HG02798 (cell line): ENCODE measurements at regions not wholly inside any gene's neighbourhood (a gene's known extent, or its start where the extent isn't known, plus 50 kb on each side); places are given as distances from the start of the nearest gene placed in this dataset.
A peak's percentile ranks its signal among the peaks of the same experiment; 100 is the strongest.

Source experiments
- ATAC-seq: cut with Tn5 transposase; IDR thresholded peaks from one replicate; pipeline ENCODE4 v1.9.1; 2021; ENCODE audit warnings: mild to moderate bottlenecking; ENCODE audit not compliant: unreplicated experiment, poor library complexity

DNA sequence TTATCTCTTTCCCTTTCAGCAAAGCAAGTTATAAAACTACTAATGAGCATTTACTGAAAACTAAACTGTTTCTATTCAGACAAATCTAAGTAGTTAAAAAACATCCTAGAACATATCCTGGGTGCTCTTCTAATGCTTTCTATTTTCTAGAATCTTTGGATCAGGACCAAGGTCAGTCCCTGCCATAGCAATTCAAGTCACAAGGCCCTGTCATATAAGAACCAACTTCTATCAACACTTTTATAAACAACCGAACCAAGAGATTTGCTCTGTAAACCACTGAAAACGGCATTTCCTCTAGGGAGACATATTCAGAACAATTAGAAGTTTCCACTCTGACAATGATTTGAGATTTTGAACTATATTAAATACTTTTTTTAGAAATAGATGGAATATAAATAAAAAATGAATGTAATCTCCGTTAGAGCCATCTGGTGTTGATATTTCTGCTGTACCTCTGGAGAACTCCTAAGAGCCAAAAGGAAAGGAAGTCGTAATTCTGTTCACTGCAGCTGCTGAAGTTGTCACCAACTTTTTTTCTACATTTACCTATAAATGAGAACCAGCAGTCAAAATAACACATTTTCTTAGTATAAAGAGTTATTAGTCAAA lies 51.4 kb upstream of the LGSN start:
- ATAC-seq = no peak

DNA sequence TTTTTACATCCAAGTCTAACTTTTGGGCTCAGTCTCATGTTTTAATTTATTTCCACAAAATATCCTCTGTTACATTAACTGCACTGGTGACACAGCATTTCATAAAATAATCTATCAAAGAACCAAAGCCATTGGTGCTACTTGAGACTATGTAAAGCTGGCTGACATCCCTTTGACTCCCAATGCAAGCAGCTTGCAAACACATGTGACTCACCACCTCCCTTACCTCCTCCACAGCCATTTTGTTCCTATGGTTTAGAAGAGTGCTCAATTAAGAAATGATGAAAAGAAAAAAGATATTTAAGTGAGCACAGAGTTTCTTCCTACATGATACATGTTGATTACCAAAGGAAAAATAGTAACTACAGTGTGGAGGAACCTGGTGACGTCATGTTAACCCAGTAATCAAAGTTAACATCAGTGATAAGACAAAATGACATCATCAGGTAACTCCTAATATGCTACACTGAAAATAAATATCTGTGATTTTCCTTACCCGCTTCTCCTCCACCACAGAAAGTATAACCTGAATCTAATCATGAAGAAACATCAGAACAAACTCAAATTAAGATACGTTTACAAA lies 53.3 kb upstream of the LGSN start:
- no peak for ATAC-seq

DNA sequence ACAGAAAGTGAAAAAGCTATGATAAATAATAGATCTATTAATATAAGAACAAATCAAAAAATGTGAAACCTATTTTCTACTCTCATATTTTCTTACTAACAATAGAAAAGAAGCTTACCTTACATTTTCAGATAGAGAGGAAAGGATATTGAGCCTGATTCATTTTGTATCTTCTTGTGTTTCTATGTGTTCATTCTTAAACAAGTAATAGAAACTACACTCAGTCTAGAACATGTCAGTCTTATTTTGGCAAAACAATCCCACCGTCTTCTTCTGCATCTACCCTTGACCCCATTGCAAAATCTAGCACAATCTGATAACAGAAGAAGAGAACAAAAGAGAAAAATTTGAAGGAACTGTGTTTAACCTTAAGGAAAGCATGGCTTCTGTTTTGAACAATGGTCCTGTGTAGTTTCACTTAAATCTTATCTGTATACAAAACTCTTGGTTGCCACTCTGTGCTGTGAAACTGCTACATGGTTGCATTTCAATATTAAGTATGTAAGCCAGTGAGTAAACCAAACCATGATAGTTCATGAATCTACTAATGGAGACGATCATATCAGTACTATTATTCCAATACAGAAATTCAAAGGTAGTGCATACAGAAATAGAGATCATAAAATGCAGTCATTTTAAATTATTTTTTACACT lies 69.5 kb upstream of the LGSN start:
- peak; percentile 63 for ATAC-seq

DNA sequence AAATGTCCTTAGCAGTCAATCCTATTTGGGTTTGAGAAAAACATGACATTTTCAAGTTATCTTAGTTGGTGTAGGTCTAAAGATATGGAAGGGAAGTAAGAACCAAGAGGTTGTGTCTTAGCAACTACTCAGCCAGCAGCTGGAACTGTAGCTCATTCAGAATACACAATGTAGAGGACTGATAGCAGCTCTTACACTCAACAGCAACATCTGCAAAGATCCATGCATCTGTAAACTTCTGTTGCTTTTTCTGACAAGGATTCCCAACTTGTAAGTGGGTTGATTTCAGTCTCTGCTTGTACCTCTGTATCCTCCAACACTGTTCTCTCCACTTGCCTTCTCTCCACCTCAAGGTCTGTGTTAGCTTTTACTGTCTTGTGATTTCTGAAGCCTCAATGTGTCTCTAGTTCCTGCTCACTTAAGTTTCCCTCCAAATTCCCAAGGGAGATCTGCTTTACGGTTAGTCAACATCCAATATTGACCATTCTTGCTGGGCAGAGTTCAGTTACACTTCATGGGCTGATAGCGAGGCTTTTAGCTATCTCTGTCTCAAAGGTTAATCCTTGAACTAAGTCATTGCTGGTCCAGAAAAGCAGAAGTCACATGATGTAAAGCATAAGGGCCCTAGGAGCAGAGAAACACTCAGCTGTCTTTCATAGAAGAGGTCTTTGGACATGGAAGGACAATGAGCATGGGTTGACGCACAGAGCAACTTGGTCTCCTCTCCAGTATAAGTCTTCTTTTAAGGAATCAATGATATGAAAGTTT lies 71.6 kb upstream of the LGSN start:
- ATAC-seq = no peak

DNA sequence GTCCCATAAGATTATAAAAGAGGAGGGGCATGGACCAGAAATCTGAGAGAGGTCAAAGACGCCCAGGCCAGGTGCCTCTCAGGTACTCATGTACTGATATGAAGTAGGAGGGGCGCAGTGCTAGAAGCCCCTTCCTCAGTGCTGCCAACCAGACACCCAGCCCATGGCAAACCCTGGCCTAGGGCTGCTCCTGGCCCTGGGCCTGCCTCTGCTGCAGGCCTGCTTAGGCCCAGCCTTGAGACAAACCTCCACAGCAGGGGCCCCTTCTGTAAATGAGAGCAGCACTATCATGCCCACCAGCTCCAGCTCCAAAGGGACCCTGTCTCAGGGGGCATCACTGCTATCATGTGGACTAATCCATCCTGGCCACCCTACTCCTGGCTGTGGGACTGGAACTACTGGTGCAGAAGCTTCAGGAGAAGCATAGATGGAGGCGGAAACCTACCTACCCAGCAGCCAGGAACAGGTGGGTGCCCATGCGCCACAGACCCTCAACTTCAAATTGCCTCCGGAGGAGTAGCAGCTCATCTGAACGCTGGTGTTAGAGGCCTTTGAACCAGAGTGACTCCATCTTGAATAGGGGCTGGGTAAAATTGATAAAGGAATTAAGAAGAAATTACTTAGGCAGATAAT lies 72.4 kb upstream of the LGSN start:
- no peak for ATAC-seq

DNA sequence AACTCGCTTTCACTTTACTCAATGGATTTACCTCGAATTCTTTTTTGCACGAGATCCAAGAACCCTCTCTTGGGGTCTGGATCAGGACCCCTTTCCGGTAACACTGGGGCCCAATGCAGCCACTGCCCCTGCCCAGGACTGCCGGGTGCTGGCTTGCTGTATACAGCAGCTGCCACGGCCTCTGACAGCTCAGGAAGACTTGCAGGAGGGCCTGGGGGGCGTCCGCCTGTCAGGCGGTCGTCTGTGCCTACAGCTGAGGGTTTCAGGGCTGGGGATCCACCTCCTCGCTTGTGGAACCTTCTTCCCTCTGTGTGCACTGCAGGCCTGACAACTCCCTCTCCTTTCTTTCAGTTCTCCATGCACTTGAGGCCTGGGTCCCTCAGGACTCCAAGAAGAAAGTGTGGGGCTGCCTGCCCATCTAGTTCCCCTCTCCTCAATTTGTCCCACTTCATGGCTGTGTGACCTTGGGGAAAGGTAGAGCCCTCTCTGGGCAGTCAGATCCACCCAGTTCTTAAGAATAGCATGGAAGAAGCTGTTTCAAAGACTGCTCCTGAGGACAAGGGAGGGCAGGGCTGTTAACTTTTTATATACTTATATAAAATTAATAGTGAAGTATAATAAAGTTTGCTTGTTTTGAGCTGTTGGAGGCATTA lies 75.0 kb upstream of the LGSN start:
- no peak for ATAC-seq

DNA sequence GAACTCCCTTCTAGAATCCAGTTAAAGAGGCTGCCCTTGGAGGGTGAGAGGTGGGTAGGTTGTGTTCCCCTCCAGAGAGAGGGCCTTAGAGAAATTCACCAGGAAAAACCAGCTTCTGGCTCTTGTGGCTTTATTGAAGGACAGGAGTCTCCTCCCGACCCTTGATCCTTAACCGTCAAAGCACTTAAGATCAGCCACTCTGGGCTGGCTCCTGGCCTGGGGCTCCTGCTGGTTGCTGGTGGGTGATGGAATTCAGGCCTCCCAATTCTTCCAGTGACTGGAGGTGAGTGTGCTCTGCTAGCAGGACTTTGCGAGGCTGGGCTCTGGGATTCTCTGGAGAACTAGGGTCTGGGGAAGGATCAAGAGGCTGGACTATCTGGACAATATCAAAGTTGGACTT lies 75.6 kb upstream of the LGSN start:
- ATAC-seq = no peak

DNA sequence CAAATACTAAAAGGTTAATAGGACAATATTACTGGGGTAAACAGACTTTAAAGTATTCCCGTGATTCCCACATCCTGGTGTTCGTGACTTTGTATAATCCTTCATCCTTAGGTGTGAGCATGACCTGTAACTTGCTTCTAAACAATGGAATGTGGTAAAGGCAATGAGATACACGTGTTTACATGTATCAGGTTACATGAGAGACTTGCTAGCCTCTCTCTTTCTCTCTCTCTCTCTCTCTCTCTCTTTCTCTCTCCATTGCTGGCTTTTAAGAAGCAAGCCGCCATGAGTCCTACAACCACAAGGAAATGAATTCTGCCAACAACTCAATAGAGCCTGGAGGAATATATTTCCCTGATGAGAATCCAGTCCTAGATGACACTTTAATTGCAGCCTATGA lies 83.9 kb upstream of the LGSN start:
- no peak for ATAC-seq

DNA sequence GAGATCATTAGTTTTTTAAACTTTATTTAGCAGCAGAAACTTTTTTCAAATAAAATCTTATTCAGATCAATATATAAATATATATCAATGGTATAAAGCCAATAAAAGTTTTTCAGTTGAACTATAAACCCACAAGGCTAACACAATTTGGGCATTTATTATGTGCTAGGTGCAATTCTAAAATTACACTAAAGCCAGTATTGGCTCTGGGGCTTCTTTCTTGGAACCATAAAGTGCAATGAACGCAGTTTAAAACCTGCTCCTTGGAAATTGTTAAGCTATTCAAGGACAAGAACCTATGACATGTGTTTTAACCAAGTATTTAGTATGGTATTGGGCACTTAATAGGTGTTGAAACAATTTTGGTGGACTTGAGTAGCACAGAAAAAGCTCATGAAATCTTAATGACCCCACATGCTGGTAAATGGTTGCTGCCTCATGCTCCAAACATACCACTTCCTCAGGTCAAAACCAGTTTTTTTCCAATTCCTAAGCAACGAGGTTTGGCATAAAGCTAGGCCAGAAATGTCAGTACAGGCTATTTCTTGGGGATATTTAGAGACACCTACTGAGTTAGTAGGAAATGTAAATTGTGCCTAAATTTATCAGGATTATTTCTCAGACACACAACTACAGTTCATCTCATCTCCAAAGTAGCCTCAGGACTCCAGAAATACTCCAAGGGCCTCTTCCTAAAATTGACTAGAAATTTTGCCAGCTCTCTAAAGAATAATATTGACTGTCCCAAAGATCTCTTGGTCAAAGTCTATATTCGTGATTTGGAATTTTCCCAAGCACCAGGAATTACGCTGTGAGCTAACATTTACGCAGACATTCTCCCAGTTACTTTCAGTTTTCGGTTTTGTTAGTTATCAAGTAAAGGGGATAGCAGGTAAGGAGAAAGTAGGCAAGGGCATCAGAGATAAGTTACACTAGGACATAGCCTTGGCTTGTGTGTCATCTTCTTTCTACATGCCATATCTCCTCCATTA lies 90.9 kb upstream of the LGSN start:
- no peak for ATAC-seq

DNA sequence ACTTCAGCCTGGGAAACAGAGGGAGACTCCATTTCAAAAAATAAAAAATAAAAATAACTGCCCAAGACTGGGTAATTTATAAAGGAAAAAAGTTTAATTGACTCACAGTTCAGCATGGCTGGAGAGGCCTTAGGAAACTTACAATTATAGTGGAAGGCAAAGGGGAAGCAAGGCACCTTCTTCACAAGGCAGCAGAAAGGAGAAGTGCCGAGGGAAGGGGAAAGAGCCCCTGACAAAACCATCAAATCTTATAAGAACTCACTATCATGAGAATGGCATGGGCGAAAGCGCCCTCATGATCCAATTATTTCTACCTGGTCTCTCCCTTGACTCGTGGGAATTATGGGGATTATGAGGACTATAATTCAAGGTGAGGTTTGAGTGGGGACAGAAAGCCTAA lies 95.5 kb upstream of the LGSN start:
- no peak for ATAC-seq

DNA sequence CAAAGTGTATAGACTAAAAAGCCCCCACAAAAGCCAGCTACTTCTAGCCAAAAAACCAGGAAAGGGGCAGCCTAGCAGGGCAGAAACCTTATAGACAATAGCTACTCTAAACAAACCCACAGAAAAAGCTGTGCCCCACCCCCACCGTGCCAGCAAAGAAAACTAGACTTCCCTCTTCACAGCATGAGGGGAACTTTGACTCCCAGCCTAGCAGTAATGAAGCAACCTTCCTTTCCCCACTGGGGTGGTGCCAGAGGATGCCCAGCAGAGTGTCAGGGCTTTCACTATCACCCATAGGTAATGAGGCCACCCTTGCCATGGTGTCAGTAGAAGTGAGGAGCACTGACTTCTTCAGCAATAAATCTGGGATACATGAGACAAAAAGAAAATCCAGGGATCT lies 99.0 kb upstream of the LGSN start:
- ATAC-seq = no peak

DNA sequence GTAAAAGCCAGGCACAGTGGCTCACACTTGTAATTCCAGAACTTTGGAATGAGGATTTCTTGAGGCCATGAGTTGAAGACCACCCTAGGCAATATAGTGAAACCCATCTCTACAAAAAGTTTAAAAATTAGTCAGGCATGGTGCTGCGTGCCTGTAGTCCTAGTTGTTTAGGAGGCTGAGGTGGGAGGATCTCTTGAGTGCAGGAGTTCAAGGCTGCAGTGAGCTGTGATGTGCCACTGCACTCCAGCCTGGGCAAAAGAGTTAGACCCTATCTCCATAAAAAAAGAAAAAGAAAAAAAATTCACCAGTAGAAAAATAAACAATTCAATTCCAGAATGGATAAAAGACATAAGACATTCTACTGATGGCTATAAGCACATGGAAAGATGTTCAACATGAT lies 104.9 kb upstream of the LGSN start:
- no peak for ATAC-seq

DNA sequence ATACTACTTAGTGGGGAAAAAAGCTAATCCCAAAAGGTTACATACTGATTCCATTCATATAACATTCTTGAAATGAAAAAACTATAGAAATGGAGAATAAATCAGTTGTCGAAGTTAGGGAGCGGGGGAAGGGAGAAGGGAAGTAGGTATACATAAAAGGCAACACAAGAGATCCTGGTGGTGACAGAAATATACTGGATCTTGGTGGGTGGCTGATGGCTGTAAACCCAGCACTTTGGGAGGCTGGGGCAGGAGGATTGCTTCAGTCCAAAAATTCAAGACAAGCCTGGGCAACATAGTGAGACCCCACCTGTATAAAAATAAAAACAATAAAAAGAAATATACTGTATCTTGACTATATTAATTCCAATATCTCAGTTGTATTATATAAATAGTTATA lies 105.7 kb upstream of the LGSN start:
- ATAC-seq = no peak

DNA sequence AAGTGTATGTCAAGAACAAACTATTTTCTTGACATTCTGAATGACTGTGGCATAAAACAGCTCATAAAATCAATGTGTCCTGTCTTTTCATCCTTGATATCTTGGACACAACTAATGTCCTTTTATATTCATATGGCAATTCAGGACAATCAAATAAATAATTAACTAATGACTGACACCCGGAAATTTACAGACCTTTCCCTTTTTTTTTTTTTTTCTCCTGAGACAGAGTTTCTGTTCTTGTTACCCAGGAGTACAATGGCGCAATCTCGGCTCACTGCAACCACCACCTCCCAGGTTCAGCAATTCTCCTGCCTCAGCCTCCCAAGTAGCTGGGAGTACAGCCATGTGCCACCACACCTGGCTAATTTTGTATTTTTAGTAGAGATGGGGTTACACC lies 107.1 kb upstream of the LGSN start:
- ATAC-seq = no peak

DNA sequence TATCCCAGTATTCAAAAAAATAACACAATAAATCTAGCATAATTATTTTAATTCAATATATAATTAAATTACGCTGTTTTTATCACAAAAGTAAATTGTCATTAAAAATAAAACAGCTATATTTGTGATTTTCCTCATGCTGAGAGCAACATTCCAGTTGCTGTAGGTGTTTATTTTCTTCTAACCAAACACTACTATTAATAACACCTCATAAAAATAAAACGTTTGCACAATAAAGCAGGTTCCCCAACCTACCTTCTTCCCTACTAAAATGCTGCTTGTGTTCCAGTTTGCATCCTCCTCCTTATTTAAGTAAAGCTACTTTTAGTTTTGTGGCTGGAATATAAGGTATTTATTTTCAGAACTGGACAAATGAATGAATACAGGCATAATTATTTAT lies 108.2 kb upstream of the LGSN start:
- ATAC-seq = no peak

DNA sequence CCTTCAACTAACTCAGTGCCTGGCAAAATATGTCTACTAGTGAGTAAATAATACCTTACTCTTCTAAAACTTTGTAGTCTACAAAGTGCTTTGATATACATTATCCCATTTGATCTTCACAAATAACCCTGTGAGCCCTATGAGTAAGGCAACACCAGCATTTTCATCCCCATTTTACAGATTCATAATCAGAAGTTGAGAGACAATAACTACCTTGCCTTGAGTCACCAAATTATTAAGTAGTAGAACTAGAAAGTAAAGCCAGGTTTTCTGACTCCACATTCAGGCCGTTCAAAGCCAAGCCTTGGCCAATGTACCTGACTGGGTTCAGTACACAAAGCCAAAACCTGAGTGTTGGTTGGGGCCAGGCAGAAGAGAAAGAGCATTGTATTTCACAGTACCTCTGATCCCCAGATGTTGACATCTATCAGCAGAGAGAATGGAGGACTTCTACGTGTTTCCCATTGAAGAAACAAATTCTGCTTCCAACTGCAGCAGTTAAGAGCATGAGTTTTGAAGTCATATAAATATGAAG lies 111.3 kb upstream of the LGSN start:
- no peak for ATAC-seq

DNA sequence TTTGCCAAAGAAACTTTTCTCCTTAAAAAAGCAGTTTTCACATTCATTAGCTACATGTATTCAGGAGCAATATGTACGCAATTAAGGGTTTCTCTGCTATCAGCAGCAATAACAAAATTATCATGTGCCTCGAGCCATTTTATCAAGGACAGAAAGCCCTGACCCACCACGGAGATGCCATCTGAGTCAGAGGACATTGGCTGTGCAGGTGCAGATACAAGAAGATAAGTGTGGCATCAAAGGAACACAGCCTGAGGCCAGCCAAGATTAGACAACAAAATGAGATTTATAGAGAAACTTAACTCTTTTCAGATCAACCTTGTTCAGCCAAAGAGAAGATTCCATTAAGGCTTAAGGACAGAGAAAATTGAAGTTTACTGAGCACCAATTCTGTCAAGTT lies 115.2 kb upstream of the LGSN start:
- no peak for ATAC-seq

DNA sequence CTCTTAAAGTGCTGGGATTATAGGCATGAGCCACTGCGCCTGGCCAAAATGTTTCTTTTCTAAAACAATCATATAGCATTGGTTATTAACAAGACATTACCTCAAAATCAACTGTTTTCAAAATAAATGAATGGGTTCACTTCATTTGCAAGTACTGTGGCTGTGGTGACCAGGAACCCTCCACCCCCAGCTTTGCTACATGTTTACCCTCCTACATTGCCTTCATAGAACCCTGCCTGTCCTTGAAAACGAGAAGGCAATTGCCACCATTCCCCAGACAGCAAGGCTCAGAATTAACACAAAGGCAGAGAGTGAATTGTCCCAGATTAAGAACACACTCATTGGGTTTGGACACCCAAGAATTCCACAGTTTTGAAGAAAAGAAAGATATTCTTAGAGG lies 116.6 kb upstream of the LGSN start:
- no peak for ATAC-seq

DNA sequence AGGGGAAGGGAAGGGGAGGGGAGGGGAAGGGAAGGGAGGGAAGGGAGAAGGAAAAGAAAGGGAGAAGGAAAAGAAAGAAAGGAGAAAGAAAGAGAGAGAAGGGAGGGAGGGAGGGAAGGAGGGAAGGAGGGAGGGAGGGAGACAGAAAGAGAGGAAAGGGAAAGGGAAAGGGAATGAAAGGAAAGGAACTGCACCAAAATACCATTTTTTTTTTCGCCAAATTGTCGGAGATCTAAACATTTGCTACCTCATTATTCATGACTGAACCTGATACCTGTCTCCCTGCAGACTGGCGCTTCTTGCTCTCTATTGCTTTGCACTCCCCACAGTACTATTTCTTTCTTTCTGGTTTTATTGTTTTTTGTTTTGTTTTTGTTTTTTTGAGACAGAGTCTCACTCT lies 117.3 kb upstream of the LGSN start:
- no peak for ATAC-seq
